DMS153 treated with DMSO at 0.1 percent for 48 hours (cell line): ENCODE measurements at regions not wholly inside any gene's neighbourhood (a gene's known extent, or its start where the extent isn't known, plus 50 kb on each side); places are given as distances from the start of the nearest gene placed in this dataset.

Experiments
- DNase-seq: peaks from one replicate; lab custom pipeline; 2025; ENCODE audit not compliant: unreplicated experiment; lab: John Stamatoyannopoulos, UW

DNA sequence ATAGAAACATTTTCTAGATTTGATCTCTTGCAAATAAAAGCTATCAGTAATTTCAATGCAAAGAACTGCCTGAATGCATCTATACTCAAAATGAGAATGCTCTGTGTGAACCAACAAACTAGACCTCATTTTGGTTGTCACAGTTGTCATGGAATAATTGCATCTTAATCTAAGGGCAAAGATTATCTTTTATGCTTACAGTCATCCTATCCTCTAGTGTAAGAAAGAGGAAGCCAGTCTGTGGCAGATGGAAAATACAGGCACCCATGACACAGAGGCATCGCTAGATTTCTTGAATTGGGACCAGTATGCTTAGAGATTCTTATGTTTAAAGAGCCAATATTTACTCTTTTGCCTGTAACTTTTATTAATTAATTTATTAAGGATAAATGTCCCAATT is 95.0 kb downstream of the MACIR start:
- DNase-seq = no peak

DNA sequence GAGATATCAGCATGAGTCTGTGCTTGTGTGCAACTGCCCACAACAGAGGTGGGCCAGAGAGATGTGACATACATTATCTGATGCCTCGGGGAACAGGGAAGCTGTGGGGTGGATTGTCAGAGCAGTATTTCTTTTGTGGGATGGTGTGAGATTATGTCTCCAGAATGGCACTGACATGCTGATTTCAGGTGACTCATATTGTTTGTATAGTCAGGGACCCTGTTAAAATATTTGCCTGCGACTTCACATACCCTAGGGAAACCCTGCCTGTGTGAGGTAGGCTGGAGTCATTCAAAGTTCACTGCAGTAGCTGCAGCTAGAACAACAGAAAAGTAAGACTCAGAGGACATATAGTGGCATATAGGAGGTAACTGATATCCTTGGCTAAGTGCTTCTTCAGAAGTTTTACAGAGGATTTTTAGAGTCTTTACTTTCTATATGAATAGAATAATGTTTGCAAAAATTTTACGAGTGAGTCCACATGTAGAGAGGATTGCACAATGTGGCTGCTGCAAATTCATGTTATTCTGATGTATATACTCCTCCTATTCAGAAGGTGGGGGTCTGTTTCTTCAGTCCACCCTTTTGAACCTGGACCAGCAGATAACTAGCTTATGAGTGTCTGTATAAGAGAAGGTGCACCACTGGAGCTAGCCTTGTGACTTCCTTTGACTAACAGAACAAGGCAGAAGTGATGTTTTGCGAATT is 89.3 kb downstream of the MACIR start:
- DNase-seq = no peak

DNA sequence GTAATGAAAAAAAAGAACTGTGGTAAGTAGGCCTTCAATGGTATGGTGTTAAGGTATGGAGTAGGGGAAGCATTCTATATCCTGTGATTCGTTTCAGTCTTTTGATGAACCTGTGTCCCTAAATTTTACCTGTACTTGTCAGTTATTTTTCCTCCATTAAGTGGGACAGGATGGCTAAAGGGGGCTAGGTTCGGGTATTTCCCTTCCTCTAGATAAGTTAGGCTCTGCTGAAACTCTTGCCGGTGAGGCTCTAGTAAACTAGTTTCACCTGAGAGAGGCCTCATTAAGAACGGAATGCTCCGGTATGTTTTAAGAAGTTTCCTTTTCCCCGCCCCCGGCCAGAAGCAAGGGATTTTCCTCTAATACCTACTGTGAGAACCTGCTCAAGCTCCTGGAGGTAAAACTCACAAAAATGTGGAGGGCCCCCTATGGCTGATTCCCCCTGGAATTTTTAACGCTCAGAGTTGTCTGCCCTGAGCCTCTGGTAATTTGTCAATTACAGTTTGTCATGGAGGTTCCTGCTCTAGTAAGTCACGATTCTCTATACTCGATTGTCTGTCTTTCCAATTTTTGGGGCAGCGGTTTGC is 87.7 kb downstream of the MACIR start:
- no peak for DNase-seq

DNA sequence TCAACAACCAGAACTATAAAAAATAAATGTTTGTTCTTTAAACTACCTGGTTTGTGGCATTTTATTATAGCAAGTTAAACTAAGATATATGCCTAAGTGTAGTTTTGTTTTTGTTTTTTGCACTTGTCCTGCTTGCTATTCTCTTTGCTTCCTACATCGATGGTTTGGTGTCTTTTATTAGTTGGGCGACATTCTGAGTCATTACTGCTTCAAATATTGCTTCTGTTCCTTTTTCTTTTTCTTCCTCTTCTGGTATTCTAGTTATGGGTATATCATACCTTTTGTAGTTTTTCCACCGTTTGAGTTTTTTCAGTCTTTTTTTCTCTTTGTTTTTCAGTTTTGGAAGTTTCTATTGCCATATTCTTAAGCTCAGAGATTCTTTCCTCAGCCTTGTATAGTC is 86.9 kb downstream of the MACIR start:
- no peak for DNase-seq

DNA sequence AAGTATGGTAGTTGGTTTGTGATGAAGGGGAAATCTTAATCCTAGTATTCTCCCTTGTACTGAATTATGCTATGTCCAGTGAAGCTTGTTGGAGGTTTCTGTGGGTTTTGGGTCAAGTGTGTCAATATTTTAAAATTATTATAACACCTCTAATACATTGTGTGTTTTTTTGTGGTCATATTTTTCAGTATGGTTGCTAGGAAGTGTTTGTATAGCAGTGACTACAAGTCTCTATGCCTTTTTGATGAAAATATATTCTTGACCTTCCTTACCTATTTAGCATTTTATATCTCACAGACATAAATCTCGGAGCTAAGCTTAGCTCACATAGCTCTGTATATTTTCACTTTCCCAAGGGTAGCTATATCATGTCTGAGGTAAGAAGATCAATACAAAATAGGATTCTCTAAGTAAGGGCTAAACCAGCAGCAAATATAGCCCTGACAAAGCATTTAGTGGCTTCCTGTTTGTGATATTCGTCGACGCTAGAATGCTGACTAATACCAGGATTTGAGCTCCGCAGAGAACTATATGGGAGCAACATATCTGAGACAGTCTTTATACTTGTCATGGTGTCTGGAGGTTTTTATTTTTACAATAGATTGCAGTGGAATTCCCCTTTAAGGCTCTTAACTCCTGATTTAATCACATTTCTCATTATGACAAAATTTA is 82.3 kb downstream of the MACIR start:
- no peak for DNase-seq

DNA sequence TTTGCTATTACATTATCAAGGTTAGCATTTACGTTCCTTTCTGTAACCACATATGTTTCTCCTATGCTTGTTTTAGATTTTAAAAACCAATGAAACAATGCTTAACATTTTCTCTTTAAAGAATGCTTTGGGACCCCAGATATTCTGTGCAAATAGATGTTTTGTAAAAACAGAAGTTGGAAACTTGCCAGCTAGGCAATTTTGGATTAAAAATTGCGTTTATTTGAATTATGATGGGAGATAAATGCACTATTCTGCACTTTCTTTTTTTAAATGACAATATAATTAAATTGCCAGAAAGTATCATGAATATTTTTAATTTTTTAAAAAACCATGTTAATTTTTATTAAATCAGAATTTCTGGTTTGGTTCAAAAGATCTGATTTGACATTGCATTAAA is 81.6 kb downstream of the MACIR start:
- no peak for DNase-seq

DNA sequence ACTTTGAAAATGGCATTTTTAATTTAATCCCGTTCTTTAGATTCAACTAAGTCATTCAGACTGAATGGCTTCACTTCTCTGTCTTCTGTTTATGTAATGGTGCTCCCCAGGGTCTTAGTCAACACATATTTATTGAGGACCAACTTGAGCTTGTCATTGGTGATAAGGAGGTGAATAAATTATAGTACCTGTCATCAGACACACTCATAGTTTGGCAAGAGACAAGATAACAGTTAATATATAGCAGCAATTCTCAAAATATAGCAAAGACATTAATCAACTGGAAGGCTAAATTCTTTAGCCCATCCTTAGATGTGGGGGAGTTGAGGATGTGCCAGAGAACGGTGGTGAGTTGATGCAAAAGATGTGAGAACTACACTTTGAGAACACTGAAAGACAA is 78.4 kb downstream of the MACIR start:
- DNase-seq = no peak

DNA sequence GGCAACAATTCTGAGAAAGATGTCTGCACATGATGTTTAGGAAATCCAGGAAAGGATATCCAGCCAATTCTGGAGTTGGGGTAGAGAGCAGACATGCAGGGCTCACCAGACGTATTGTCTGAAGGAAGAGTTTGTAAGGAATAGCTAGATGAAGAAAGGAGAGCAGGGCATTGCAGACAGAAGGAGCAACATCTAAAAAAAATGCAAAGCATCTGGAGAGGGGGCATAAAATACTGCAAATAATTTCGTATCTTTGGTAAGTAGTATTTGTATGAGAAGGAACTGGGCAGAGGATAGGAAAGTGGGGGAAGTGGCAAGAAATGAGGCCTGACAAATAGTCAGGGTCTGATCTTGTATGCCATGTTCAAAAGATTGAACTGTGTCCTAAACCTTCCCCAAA is 74.8 kb downstream of the MACIR start:
- DNase-seq = no peak

DNA sequence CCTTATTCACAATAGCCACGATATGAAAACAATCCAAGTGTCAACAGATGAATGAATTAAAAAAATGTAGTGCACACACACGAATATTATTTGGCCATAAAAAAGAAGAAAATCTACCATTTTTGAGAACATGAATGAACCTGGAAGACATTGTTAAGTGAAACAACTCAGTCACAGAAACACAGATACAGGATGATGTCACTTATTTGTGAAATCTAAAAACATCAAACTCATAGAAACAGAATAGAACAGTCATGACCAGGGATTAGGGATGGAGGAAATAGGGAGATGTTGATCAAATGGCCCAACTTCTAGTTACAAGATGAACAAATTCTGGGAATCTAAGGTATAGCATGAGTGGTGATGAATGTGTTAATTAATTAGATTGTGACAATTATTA is 72.3 kb downstream of the MACIR start:
- DNase-seq = no peak
